Heart left ventricle (tissue), 13 donors: ENCODE measurements at regions not wholly inside any gene's neighbourhood (a gene's known extent, or its start where the extent isn't known, plus 50 kb on each side); places are given as distances from the start of the nearest gene placed in this dataset.

Source experiments
- POLR2A ChIP-seq, 2 donors: fragments of 450-650 bp; IDR thresholded peaks; one replicate each; pipeline ENCODE4 v1.6.1; 2017; ENCODE audit warnings: antibody characterized with exemption in 2 of 2, mild to moderate bottlenecking in 2 of 2, moderate library complexity in 2 of 2
- TF ChIP-seq, protein P1 (sequence below), 12 donors: fragments of 200-600 bp; sonication (generic) in 4 of 12; IDR thresholded peaks; one replicate each; pipeline versions ENCODE4 v1.5.0 to v1.8.0; 2018 to 2022; ENCODE audit warnings: antibody characterized with exemption in 12 of 12, mild to moderate bottlenecking in 5 of 12
- donor health status: ischemic (EF 13 %, LVEDD 7.1; RV severe dilation, severe dysfunction).
- donor health status: DM: no; HTN: yes; CAD: no.
- donor health status: DM: no; HTN: no; CAD: no.
- donor health status: ischemic (EF 25% LVEDD 6.9; RV normal size, moderate dysfunction).
- donor health status: ischemic (EF 25% LVEDD 5.7; RV mildly dilated, moderate dysfunction).
- donor health status: ischemic (EF 35%, LVEDD 5.7; RV mildly dilated, moderate dysfunction).
- donor health status: nonischemic (EF 11% LVEDD 7.7; RV severe dilation, severe dysfunction).
- donor health status: DM: yes; HTN: yes; CAD: no.
- donor health status: PGD.
- donor health status: ischemic (EF 29% LVEDD 5.4; RV normal size, mild dysfunction).
- donor health status: nonischemic (EF 23%, LVEDD 6.1; RV moderate dilation, normal function).

DNA sequence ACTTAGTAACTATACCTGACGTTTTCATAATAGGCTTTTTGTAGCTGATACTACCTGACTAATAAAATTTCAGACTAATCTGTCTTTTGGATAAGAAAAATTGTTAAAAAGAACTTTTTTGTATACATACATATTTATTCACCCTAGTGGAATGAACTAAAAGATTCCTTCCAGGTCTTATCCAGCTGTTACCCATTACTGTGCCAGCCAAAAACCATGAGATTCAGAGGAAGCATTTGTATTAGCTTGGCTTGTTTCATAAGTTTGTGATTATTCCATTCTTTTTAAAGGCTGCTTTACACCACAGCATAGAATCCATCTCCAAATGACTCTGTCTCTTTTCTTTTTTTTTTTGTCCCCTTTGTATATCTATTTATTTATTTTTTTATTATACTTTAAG lies 149.4 kb downstream of the FAT4 start:
- TF ChIP-seq, protein P1, sequence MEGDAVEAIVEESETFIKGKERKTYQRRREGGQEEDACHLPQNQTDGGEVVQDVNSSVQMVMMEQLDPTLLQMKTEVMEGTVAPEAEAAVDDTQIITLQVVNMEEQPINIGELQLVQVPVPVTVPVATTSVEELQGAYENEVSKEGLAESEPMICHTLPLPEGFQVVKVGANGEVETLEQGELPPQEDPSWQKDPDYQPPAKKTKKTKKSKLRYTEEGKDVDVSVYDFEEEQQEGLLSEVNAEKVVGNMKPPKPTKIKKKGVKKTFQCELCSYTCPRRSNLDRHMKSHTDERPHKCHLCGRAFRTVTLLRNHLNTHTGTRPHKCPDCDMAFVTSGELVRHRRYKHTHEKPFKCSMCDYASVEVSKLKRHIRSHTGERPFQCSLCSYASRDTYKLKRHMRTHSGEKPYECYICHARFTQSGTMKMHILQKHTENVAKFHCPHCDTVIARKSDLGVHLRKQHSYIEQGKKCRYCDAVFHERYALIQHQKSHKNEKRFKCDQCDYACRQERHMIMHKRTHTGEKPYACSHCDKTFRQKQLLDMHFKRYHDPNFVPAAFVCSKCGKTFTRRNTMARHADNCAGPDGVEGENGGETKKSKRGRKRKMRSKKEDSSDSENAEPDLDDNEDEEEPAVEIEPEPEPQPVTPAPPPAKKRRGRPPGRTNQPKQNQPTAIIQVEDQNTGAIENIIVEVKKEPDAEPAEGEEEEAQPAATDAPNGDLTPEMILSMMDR (IDR thresholded peaks at IDR 0.05) = no peak
- TF ChIP-seq POLR2A (IDR thresholded peaks at IDR 0.05) = no peak
